NAMALWA (cell line): ENCODE measurements at regions not wholly inside any gene's neighbourhood (a gene's known extent, or its start where the extent isn't known, plus 50 kb on each side); places are given as distances from the start of the nearest gene placed in this dataset.

Source experiments
- DNase-seq: peaks from one replicate; pipeline ENCODE4 v3.0.0-alpha.2; 2015; ENCODE audit warnings: low spot score

DNA sequence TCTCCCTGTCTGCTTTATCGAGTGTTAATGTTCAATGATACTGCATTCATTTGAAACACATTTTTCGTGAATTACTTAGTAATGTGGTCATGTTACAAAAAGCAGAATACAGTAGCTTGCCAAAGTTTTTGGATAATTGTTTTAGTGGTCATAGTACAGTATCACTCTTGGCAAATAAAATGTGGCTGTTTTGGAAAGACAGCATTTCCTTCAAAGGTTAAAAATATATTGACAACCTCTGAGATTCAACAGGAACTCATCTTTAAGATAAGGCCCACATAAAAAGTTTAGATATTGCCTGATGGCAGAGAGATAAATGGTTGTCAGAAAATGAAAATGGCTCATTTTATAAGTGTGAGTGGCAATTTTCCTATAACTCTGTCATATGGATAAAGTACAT, 297.7 kb upstream of the MAN1A1 start:
- no peak for DNase-seq

DNA sequence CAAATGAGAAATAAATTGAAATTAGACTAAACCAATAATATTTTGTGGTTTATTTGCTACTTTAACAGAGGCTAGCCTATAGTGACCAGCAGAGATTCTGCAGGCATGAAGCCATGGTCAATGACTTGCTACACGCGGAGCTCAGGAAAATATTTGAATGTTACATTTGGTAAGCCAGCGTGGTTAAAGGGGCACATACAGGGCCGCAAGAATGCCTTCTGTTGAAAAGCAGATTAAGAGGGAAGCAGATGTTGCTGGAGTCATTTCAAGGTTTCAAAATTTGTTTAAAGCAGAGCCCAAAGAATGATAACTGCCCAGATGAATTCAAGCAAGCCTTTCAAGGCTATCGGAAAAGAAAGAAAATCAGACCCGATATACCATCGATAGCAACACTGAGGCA, 294.3 kb upstream of the MAN1A1 start:
- DNase-seq, result no peak

DNA sequence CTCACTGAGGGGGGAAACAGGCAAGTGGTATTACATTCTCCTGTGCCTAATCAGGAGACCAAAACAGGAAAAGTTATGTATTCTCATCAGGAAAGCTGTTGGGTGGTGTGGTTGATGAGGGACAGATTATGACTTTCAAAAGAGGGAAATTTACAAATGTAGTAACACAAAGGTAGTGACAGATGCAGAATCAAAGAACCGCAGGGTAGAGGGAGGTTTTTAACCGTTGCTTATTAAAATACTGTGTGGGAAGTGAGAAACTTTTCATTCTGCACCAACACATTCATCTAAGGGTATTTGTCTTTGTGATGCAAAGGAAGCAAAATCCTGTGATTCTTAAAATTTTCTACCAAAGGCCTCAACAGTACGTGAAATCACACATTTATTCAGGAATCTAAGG, 288.2 kb upstream of the MAN1A1 start:
- no peak for DNase-seq

DNA sequence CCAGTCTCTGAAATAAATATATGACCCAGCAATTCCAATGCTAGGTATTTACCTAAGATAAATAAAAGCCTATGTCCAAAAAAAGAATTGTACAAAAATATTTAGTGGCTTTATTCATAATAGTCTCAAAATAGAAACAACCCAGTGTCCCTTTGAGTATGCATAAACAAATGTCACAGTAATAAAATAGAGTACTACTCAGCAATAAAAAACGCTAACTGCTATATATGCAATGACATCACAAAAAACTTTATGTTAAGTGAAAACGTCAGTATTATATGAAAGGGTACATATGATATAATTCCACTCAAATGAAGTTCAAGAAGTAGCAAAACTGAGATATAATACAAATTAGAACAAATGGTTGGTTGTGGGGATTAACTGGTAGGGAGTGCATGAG, 286.5 kb upstream of the MAN1A1 start:
- DNase-seq, result no peak

DNA sequence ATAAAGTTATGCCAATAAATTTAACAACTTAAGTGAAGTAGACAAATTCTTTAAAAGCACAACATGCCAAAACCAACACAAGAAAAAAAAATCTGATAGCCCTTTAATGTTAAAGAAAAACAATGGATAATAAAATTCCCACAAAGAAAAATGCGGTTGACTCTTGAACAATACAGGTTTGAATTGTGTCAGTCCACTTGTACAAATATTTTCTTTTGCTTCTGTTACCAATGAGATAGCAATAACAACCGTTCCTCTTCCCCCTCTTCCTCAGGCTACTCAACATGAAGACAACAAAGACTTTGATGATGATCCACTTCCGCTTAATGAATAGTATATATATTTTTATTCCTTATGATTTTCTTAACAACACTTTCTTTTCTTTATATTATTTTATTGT, 283.9 kb upstream of the MAN1A1 start:
- no peak for DNase-seq

DNA sequence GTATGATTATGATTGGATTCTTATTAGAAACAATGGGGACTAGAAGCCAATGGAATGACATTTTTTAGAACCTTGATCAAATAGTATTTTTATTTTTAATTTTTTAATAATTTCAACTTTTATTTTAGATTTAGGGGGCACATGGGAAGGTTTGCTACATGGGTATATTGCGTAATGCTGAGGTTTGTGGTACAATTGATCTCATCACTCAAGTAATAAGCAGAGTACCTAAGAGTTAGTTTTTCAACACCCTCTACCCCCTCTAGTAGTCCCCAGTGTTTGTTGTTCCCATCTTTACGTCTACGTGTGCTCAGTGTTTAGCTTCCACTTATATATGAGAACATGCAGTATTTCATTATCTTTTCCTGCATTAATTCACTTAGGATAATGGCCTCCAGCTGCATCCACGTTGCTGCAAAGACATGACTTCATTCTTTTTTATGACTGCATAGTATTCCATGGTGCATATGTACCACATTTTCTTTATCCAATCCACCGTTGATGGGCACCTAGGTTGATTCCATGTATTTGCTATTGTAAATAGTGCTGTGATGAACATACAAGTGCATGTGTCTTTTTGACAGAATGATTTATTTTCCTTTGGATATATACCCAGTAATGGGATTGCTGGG, 281.1 kb upstream of the MAN1A1 start:
- no peak for DNase-seq

DNA sequence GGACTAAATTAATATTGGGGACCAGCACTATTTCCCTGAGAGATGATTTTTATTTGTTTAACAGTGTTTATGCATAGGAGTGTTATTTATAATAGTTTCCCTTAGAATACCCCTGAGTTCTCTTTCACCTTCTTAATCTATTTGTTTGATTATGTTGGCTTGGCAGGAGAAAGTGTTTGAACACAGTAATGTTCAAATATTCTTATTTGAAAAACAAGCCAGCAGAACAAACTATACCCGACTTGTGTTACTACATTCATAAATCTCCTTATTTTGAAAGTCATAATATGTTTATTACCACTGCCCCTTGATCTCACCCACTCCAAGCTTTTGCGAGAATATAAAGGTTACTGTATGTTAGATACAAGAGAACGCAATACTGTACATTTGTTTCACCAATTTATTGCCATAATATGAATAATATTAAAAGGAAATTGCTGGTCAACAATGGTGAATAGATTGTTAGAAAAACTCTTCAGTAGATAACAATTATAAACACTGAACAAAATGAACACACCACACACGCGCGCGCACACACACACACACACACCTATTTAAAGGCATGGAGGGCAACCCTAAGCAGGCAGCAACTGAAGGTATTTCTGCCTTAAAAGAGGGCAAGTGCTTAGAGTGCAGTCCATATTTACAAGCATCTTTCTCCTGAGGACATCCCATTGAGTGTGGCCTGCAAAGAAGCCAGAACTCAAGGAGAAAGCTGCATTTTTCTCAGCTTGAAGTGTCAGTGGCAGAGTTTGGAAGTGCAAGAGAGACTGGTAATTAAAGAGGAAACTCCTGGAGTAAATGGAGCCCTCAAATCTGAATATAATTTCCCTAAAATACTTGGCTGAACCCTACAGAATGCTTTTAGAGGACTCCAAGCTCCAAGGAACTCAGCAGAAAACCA, 279.4 kb upstream of the MAN1A1 start:
- no peak for DNase-seq

DNA sequence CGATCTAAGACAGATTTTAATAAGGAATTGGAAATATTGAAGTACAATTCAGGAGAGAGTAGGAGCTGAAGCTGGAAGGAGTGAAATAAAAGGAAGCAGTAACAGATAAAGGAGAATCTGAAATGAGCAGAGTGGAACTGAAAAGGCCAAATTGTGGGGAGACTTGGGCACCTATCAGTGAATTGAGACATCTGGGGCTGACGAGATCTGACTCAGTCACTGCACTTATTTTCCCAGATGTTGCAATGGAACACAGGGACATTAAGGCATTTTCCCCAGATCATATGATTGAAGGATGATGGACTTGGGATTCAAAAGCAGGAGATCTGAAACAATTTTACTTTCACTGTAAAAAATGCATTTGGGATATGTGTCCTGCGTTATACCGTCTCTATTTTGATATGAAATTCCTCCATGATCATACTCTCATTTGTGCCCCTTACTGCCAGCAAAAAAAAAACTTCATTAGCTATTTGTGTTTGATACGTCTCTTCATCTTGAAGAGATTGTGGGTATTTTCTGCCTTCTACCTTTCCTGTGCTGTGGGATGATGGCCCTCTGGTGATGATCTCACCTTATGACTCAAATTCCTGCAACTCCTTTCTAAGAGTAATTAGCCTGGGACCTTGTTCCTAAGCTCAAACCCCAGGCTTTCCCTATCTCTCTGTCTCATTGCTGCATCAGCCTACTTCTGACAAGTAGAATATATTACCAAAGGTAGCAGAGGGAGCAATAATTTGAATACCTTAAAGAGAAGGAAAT, 278.5 kb upstream of the MAN1A1 start:
- no peak for DNase-seq

DNA sequence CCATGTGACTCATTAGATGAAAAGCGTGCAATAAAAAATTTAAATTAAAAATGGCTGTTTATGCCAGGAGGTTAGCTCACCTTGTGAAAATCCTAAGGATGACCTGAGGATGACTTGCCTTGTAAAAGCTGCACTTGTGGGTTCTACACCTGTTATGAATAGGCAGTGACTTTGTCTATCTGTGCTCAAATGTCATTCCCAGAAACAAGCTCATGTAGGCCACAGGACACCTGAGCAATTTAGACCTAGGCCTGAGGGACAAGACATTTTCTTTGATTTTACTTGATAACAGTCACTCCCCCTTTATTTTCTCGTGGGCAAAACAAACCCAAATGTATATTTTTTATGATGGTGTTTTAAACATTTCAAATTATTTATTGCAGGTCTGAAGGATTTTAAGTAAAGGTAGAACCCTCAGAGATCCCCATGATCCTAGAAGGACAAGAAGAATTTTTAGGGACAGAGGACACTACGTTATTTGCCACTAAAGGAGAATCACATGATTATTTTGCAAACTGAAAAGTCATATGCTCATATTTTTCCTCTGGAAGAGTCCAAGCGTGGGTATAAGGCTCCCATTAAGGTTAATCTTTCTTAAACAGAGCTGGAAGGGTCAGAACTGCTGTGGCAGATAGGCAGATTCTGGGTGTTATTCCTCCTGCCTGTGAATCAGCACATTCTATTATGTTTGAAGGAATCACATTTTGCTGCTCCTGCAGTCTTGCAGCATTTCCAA, 277.5 kb upstream of the MAN1A1 start:
- DNase-seq, result no peak

DNA sequence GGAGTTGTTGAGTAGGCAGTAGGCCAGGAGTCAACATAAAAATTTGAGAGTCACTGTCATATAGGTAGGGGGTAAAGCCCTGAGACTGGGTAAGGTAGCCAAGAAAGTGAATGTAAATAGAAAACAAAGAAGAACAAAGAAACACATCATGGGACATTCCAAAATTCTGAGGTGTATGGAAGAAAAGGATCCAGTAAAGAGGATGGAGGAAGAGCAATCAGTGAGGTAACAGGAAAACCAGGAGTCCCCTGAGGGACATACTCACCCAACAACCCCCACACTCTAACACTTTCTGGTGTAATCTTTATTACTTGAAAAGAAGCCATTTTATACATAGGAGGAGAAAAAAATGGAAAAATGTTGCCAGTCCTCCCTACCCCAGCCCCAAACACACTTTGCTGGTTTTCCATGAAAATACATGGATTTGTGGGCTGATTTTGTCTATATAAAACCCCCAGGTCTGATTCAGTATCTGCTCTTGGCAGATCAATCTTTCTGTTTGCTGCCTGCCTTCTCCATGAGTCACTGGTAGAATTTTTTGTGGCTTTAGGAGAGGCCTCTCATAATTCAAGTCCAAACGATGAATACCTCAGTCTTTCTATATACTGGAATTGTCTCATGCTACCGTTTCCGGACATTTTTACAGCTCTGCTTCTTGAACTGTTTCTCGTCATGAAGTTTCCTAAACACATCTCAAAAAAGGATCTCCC, 271.4 kb upstream of the MAN1A1 start:
- no peak for DNase-seq

DNA sequence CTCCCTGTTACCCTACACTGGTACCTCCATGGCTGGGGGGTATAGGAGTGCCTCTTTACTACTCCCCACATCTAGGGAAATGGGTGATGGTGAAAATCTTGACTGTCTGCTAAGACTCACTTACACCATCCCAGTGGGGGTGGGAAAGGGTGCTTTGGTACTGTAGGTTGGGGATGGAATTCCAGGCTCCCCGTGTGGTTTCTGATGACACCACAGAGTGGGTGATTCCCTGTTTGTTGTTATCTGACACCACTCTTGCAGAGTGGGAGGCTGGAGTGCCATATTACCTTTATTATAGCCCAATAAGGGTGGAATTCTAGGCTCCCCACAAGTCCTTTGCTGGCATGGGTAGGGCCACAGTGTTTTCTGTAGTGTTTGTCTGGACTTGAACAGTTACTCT, 264.6 kb upstream of the MAN1A1 start:
- no peak for DNase-seq

DNA sequence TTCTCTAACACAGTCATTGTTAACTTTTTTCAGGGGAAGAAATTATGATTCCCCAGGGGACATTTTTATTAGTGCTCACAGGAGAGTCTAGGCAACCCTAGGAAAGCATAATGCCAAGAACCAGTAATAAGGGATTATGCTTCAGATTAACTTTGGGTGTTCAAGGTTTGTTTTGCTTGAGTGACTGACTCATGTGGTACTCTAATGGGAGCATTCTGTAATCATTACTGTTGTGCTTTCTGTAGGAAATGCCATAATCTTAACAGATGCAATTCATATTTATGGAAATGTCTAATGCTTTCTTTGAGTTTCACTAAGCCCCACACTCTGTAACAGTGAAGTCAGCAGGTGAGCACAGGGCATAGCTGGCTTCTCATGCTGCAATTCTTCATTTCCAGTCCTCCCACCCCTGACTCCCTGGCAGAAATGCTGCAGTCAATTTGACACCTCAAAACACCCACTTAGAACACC, 263.4 kb upstream of the MAN1A1 start:
- no peak for DNase-seq

DNA sequence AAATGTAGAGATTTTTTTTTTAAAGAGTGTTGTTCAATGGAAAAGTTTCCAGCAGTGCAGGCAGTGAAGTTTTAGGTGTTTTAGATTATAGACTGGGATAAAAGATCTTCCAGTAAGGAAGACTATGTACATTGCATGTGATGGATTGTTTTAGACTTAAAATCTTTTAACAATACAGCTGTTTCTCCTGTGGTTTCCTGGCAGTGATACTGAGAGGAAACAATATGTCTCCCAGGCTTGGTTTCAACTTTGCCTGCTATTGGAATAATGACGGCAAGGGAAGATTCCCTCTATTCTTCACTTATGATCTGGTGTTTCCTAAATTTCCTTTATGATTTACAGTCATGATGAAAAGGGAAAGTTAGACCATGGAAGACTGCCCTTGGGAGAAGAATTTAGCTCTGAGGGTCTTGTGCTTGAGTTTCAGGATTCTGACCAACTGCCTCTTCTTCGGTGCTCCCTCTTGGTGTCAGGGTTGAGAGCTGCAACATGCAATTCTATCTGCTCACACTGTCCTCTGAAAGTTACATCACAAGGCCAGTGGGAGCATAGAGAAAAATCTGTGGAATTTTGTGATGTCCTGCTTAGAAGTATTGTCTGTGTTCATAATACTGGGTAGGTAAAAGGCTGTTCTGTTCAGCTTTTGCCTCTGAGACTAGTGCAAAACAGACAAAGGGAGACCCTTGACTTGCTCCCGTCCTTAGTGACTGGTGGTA, 262.8 kb upstream of the MAN1A1 start:
- DNase-seq, result no peak

DNA sequence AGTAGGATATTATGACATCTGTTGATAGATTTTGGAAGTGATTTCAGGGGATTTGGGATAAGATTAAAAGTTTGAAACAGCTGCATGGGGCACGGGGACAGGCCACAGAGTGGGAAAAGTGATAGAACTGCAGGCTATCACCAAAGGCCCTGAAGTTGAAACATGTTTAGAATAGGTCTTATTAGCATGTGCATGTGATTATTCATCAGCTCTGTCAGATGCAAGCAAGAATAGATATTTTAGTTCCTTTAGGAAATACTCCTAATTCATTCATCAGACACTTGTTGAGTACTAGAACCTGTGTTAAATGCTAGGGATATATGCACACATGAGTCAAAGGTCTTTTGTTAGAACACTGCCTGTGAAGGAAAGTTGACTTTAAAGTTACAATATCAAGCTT, 261.2 kb upstream of the MAN1A1 start:
- DNase-seq, result no peak

DNA sequence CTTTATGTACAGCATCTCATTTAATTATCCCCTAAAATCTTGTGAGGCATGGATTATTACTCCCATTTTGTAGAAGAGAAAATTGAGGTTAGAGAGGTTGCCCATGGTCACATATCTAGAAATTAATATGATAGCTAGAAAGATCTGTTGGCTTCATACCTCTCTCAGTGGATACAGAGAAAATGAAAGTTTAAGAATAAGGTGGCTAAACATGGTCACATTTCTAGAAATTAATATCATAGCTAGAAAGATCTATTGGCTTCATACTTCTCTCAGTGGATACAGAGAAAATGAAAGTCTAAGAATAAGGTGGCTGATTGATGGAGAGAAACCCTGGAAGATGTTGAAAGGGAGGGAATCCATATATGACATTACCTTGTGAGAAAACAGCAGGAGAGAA, 260.7 kb upstream of the MAN1A1 start:
- DNase-seq, result no peak

DNA sequence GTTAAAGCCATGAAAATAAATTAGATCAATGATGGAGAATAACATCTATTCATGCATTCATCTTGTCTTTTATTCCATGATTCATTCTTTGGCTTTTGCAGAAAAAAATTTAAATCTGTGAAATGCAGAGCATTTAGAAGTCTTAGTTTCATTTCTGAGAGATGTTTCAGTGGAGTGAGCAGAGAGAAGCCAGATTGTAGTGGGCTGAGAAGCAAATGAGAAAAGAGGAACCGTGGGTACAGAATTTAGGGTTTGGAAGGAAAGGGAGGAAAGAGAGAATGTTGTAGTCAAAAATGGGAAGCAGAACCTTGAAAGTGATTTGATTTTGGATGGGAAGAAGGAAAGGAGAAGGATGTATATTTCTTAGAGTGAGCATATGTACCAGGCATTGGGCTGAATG, 260.3 kb upstream of the MAN1A1 start:
- no peak for DNase-seq

DNA sequence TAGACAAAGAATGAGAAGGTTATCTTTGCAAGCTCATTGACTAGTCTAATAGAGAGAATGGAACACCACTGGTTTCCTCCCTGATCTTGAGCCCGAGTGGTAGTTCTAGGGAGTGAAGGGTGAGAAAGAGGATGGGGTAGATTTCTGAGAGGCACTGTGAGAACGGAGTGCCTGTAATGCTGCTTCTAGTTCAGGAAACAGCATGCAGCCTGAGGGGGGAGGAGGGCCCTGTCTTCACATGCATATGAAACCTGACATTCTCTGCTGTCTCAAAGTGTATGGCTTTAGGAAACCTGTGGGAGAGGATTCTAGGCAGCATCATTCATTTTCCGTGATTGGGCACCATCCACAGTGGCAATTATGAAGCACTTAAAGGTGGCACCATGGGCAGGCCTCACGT, 259.4 kb upstream of the MAN1A1 start:
- no peak for DNase-seq

DNA sequence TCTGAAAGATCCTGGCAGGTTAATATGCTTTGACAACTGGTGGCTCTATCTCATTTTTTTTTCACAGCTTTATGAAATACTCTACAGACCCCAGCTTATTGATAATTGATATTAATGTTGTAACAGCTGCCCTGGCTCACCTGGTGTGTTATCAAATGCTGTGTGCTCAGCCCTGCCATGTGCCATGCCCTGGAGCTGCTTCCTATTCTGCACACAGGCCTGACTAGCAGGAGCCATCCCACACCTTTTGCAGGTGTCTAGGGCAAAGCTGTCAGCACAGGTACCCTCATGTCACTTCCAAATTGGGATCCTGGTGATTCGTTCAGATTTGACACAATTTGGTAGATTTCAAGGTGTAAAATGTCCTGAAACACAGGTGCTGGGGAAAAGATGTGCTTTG, 254.6 kb upstream of the MAN1A1 start:
- no peak for DNase-seq

DNA sequence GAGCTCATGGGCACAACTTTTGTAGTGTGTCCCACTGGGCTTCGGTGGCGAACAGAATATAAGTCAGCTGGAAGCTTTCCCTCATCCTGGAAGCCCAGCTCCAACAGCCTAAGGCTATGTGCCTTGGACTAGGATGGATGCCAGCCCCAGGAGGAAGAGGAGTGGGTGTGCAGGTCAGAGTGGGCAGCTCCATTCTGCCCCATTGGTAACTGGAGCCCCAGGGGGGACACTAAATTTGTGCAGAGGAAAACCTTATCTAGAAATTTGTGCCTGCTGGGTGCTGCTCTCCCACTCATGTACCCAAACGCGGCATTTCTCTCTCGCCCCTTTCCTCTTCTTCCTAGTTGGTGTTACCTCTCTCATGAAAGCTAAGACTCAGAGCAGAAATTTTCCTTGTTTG, 253.9 kb upstream of the MAN1A1 start:
- DNase-seq, result no peak

DNA sequence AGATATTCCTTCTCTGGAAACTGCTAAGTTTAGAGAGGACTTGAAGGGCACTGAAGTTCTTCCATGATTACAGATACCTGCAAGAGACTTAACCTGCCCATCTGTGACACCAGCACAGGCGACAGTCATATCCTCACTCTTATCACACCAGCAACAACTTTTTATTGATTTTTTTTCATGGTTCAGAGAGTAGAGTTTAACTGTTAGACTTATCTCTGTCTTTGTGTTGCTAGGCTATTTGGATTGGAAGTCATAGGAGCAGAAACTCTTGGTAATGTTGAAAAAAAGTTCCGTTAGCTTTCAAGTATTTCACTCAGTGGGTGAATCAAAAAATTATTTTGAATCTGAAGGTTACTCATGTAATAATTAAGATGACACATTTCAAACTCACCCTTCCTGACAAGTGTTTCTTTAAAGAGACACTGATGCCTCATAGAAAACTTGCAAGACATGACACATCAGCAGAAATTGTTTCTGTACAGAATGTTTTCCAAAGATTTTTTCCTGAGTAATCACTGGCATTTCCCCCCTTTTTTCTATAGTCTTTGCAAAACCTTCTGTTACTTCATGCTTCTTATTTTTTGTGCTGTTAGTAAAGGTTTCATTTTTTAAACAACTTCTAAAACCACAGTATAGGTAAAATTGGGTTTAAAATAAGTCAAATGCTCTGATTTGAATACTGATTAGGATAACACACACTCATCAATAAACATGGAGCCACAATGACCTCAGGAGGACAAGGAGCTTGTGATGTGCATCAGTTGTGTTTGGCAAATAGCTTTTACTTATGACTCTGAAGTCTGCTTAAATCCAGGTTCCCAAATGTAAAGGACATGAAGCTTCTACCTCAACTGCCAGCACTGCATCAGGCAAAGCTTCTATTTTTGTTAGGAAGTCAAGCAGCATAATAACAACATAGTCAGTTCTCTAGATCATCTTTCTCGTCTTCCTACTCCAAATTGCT, 252.9 kb upstream of the MAN1A1 start:
- DNase-seq, result no peak
